ENCODE measurements at regions not wholly inside any gene's neighbourhood (a gene's known extent, or its start where the extent isn't known, plus 50 kb on each side); places are given as distances from the start of the nearest gene placed in this dataset.

GRCh38 chr13:52921194-52921593 is 72.8 kb upstream of the PCDH8 start:
- TF ChIP-seq POLR2A (IDR thresholded peaks at IDR 0.05; ENCODE audit: low read depth) (no peak), CTCF (IDR thresholded peaks at IDR 0.05) (no peak)

All from esophagus muscularis mucosa (tissue), 3 donors.